ENCODE measurements at regions not wholly inside any gene's neighbourhood (a gene's known extent, or its start where the extent isn't known, plus 50 kb on each side); places are given as distances from the start of the nearest gene placed in this dataset.

DNA sequence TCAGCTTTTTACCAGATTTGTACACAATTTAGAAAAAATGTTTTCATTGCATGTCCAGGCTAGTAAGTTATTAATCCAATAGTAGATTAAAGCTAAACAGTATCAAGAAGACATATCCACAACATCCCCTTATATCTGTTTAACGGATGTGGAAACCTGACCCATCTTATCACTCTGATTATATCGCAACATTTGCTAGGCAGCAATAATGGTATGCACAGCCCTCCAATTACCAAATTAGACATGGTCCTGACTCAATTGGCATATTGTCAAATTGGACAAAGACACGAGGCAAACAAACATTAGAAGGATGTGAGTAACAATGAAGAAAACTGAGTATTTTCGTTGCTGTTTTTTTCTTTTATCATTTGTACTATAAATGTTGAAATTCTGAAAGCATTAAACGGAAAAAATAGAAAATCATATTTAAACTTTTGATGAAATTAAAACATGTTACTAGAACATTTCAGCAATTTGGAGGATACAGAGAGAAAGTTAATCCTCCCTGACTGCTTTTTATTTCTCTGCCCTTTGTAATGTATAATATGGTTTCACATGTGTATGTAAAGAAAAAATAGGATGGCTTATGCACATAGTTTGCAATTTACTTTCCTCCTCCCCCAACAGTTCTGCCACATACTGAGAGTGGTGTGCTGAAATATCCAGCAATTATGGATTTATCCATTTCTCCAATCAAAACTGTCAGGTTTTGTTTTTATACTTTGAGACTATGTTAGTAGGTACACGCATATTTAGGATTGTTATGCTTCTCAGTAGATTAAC, 633.7 kb downstream of the ZIC1 start:
- DNase-seq = no peak

DNA sequence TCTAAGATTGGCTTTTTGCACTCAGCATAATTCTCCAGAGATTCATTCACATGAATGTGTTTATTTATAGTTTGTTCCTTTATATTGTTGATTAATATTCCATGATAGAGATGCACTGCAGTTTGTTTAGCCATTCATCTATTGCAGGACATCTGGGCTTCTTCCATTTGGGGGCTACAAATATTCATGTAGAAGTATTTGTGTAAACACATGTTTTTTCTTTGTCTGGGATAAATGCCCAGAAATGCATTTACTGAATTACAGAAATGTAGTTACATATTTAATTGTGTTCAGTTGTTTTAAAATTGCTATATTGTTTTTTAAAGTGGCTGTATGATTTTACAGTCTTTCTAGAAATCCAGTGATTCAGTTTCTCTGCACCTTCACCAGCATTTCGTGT, 635.0 kb downstream of the ZIC1 start:
- no peak for DNase-seq

DNA sequence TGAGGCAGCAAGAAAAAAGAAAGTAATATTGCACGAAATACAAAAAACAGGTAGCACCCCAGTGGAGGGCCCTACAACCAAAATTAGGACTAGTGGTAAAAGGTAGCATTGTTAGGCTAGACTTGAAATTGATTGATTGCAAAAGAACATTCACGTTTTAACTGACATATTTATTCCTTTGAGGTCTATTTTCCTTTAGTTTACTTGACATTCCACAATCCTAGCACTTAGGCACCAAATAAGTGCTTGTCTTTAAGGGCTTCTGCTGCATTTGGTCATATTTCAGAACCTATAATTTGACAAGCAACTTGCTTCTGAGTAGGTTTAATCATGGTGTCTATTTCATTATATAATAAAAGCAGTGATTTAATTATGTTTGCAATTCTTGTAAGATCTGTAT, 642.7 kb upstream of the AGTR1 start:
- DNase-seq = no peak

DNA sequence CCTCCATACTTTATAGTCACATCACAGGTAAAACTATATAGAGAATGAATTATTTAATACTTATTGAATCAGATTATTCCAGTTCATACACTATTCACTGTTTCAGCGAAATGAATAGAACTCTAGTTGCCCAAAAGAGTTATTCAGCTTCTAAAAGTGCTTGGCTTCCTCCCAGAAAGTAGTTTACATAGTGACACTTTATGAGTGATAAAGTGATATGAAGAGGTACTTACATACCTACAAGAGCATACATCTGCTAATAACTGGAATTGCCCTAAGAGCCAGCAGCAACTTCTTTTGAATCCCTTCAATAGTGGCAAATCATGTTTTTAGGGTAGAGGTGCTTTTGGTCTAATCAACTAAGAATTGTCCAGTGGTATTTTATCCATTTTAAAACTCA, 635.1 kb upstream of the AGTR1 start:
- no peak for DNase-seq

- no peak for DNase-seq
Observed at GRCh38 chr3:148066802-148067201, 630.9 kb upstream of the AGTR1 start.

- no peak for DNase-seq
Observed at GRCh38 chr3:148068466-148068865, 629.2 kb upstream of the AGTR1 start.

GRCh38 chr3:148070041-148070440, 627.7 kb upstream of the AGTR1 start:
- no peak for DNase-seq

DNA sequence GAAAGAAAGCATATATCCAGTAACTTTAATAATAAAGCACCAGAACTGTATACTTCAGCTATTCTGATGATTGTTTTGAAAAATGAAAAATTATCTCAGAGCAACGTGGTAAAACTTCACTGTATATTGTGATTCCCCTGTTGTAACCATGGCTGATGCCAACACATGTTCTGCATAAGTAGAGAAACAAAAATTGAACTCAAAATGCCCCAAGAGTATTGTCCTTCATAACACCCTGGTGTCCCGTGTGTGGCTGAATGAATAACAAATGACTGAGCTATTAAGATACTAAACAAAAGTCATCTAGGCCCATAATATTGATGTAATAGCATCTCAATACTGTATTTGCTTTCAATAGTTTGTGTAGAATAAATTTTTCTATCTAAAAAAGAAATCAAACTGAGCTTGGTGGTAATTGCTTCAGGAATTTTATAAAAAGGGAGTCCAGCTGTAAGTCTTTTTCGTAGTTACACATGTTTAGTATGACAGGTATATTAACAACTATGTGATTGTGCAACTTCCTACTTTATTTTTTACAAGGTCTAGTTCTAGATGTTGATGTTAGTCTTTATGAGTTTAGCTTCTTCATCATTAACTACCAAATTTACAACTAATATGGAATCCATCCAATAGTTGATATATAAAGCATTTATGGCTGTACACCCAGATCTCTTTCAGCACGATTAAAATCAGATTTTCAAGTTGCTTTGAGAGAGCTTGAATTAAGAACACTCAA, 623.8 kb upstream of the AGTR1 start:
- no peak for DNase-seq

GRCh38 chr3:148074946-148075345, 622.8 kb upstream of the AGTR1 start:
- DNase-seq = peak in 1 of 2 experiments; percentile 55

DNA sequence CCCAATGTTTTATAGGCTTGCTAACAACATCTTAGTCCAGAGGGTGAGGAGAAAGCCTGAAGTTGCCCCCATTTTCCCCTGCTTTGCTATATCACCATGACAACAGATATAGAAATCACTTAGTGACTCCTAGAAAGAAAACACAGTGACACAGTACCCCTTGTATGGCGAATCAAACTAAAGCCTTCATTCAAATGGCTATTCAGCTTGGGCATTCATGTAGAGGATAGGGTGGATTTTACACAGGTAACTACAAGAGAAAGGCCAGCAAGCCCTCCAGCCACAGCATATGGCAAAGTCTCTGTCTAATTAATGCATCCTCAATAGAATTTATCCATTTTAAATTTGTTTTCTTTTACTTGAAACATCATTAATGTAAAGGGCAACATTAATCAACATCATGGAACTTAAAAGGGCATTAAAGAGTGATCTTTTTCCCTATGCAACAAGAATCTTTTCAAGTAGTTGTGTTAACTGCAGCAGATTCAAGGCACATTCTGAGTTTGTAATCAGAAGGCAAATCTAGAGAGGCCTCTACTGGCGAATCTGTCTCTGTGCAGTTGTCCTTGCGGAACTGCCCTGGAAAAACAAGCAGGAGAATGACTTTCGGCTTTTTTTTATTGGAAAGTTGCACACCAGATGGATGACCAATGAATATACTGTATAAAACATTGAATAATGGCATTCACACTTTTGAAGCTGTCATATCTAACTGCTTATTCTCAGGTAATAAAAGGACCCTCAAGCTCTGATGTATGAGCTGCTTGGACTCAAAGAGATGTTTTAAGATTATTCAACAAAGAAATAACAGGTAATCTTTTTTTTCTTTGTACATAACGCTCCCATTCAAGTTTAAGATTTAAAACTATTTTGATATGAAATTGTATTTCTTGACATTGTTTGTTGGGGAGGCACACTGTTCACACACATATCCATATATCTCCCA, 621.7 kb upstream of the AGTR1 start:
- DNase-seq = peak; percentile 10 to 48

DNA sequence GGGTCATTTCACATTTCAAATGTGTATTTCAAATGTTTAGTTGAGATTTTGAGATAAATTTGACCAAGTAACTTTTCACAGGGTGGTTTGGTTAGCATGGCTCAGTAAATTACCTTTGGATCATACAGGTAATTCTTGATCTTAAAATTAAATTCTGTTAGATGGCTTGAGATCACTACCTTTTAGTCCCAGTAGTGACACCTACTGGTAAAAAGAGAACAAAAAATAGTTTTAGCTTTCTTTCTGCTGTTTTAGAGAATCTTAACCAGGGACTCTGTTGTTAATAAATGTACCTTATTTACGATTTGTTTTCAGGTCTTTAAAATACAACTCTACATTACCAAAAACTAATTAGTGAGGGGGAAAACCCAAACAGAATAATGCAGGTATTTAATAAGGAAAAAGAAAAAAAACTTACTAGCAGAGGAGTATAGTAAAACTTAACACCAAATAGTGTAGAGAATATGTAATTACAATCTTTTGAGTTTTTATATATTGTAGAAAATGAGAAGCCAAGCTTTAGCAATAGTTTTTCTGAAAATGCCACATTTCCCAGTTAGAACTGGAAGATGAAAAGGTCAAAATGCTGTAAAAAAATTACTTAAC, 620.3 kb upstream of the AGTR1 start:
- DNase-seq = peak in 1 of 2 experiments; percentile 11

DNA sequence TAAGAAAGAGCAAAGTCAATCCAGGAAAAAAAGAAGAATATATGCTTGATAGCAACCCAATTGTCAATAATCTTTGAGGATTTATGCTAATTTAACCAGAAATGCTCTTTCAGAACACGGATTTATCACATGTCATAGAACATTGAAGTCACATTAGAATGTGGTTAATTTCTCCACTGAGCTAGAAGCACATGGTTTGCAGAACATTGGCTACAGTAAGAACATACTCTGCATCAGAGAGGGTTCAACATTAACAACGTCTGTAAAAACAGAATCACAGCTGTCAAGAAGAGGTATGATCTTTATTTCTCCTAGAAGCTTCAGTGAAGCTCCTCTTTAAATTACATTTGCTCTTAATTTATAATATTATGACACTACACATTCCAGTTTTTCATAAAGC, 619.7 kb upstream of the AGTR1 start:
- no peak for DNase-seq

DNA sequence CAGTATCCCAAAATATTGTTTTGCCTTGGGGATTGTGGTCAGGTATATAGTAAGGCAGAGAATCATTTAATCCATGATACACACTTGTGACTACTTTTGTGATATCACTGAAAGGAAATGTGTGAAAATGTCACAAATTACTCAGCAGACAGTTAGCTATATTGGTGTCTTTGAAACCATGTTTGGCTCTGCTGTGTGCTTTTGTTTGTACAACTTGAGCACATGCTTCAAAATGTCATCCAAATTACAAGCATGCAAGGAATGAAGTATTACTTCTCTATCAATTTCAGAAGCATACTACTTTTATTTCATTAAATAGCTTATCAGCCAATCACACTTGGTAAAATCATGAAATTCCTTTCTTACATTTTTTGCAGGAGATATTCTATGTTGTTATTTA, 619.0 kb upstream of the AGTR1 start:
- no peak for DNase-seq

- DNase-seq = peak in 1 of 2 experiments; percentile 34
Observed at GRCh38 chr3:148079370-148079769, 618.3 kb upstream of the AGTR1 start.

- no peak for DNase-seq
Observed at GRCh38 chr3:148081926-148082325, 615.8 kb upstream of the AGTR1 start.

- DNase-seq = no peak
Observed at GRCh38 chr3:148082506-148083280, 615.0 kb upstream of the AGTR1 start.

- no peak for DNase-seq
Observed at GRCh38 chr3:148083526-148084182, 614.0 kb upstream of the AGTR1 start.

GRCh38 chr3:148084931-148085330, 612.8 kb upstream of the AGTR1 start:
- no peak for DNase-seq

DNA sequence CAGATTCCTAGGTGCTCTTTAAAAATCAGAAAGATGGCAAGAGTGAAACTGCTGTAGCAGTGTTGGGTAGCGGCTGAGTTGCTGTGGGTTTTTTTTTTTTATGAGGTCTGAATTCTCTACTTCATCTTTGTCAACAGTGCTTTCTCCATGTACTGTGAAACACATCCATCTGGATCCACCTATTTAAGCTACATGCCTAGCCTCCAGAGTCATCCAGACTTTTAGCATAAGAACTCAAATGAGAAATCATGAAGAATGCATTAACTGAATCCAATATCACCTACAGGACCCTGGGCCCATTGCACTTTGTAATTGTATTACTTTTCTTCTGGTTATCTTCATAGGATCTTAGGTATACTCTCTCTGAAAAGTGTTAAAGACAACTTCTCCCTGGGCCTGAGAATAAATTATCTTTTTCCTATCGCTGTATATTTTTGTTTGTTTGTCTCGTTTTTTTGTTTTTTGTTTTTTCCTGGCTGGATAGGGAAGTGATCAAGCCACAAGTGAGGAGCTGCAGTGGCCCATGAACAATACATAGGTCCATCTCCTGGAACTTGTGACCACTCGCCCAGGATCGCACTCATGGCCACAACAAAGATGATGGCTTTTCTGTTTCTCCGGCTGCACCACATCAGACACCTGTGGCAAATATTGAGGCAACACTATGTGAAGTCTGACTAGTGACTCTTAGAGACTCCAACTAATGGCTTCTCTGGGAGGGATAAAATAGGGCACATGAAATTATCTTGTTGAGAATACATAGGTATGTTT, 609.9 kb upstream of the AGTR1 start:
- no peak for DNase-seq

- no peak for DNase-seq
Observed at GRCh38 chr3:148089171-148089570, 608.5 kb upstream of the AGTR1 start.

DNA sequence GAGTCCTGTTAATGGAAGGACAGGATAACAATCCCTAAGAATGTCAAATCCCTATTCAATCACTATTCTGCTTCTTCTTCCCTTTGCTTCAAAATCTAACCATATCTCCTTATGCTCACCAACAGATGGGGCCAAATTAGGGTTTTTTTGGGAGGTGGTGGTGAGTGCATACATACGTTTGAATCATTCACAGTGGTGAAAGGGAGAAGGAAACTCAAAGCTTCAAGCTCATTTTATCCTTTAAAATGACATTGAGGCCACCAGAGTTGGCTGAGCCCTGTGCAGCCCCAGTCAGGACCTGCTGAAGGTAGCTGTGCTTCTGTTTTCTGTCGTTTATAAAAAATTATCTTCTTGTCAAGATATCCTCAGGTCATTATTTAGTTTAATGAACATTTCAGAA, 607.5 kb upstream of the AGTR1 start:
- no peak for DNase-seq

Data from NCI-H446 (cell line).